H9 (cell line): ENCODE measurements at regions not wholly inside any gene's neighbourhood (a gene's known extent, or its start where the extent isn't known, plus 50 kb on each side); places are given as distances from the start of the nearest gene placed in this dataset.
A peak's percentile ranks its signal among the peaks of the same experiment; 100 is the strongest.

Source experiments
- DNase-seq: peaks from one replicate; pipeline ENCODE4 v3.0.0-alpha.2; 2017
- H2AFZ ChIP-seq: one replicate; pipeline ENCODE4 v1.6.1; 2013; ENCODE audit warnings: mild to moderate bottlenecking, low read length, control low read depth, moderate library complexity
- H2AK5ac ChIP-seq: 2 replicates; pipeline ENCODE4 v1.6.1; 2013; ENCODE audit warnings: low read length, control low read depth, mixed read lengths; ENCODE audit not compliant: insufficient read length
- H2BK120ac ChIP-seq: one replicate; pipeline ENCODE4 v1.6.1; 2013; ENCODE audit warnings: low read depth, mild to moderate bottlenecking, low read length, control low read depth, inconsistent platforms; ENCODE audit not compliant: poor library complexity, severe bottlenecking
- H2BK12ac ChIP-seq: 2 replicates; pipeline ENCODE4 v1.6.1; 2013; ENCODE audit warnings: low read length, control low read depth, mixed read lengths, low read depth; ENCODE audit not compliant: insufficient read length
- H2BK15ac ChIP-seq: 2 replicates; pipeline ENCODE4 v1.6.1; 2013; ENCODE audit warnings: low read depth, low read length, control low read depth
- H2BK20ac ChIP-seq: one replicate; pipeline ENCODE4 v1.6.1; 2013; ENCODE audit warnings: low read depth, mild to moderate bottlenecking, low read length, control low read depth, inconsistent platforms; ENCODE audit not compliant: poor library complexity, severe bottlenecking
- H2BK5ac ChIP-seq: 2 replicates; pipeline ENCODE4 v1.6.1; 2013; ENCODE audit warnings: low read length, control low read depth, mixed read lengths; ENCODE audit not compliant: insufficient read length
- H3K14ac ChIP-seq: 2 replicates; pipeline ENCODE4 v1.6.1; 2013; ENCODE audit warnings: low read length, control low read depth; ENCODE audit not compliant: insufficient read depth
- H3K18ac ChIP-seq: 2 replicates; pipeline ENCODE4 v1.6.1; 2013; ENCODE audit warnings: low read depth, mild to moderate bottlenecking, mixed read lengths, low read length, control low read depth; ENCODE audit not compliant: insufficient read length
- H3K23ac ChIP-seq: 2 replicates; pipeline ENCODE4 v1.6.1; 2013; ENCODE audit warnings: low read length, control low read depth, mixed read lengths, low read depth; ENCODE audit not compliant: insufficient read length
- H3K23me2 ChIP-seq: 2 replicates; pipeline ENCODE4 v1.6.1; 2013; ENCODE audit warnings: low read depth, mild to moderate bottlenecking, mixed read lengths, low read length, control low read depth; ENCODE audit not compliant: insufficient read length, poor library complexity, severe bottlenecking
- H3K27ac ChIP-seq: 2 replicates; pipeline ENCODE4 v1.5.1; 2013; ENCODE audit warnings: low read length, control low read depth, mixed read lengths, low read depth; ENCODE audit not compliant: insufficient read length
- H3K27me3 ChIP-seq: 2 replicates; pipeline ENCODE4 v1.6.1; 2013; ENCODE audit warnings: low read length, control low read depth, inconsistent platforms; ENCODE audit not compliant: insufficient read depth
- H3K4ac ChIP-seq: 2 replicates; pipeline ENCODE4 v1.6.1; 2013; ENCODE audit warnings: low read depth, mild to moderate bottlenecking, control low read depth, inconsistent platforms, low read length, moderate library complexity
- H3K4me1 ChIP-seq: 2 replicates; pipeline ENCODE4 v1.6.1; 2013; ENCODE audit warnings: low read length, control low read depth, inconsistent platforms; ENCODE audit not compliant: insufficient read depth
- H3K4me2 ChIP-seq: 2 replicates; pipeline ENCODE4 v1.6.1; 2013; ENCODE audit warnings: low read length, control low read depth, mixed read lengths; ENCODE audit not compliant: insufficient read length, insufficient read depth
- H3K56ac ChIP-seq: 2 replicates; pipeline ENCODE4 v1.6.1; 2013; ENCODE audit warnings: low read depth, mild to moderate bottlenecking, mixed read lengths, low read length, control low read depth; ENCODE audit not compliant: insufficient read length
- H3K79me1 ChIP-seq: 2 replicates; pipeline ENCODE4 v1.6.1; 2013; ENCODE audit warnings: low read depth, mild to moderate bottlenecking, moderate library complexity, low read length, control low read depth, inconsistent platforms; ENCODE audit not compliant: insufficient read depth, poor library complexity, severe bottlenecking
- H3K79me2 ChIP-seq: 2 replicates; pipeline ENCODE4 v1.6.1; 2013; ENCODE audit warnings: low read length, control low read depth, inconsistent platforms; ENCODE audit not compliant: insufficient read depth
- H3K9ac ChIP-seq: 2 replicates; pipeline ENCODE4 v1.6.1; 2013; ENCODE audit warnings: low read length, control low read depth, mixed read lengths; ENCODE audit not compliant: insufficient read length; ENCODE audit errors: extremely low read depth
- H3K9me3 ChIP-seq: one replicate; pipeline ENCODE4 v1.6.1; 2013; ENCODE audit warnings: low read depth, low read length, inconsistent platforms; ENCODE audit not compliant: control insufficient read depth
- H3T11ph ChIP-seq: one replicate; pipeline ENCODE4 v1.6.1; 2013; ENCODE audit warnings: mild to moderate bottlenecking, low read length, control low read depth, inconsistent platforms
- H4K20me1 ChIP-seq: one replicate; pipeline ENCODE4 v1.6.1; 2013; ENCODE audit not compliant: control insufficient read depth, insufficient read length, insufficient read depth
- H4K5ac ChIP-seq: 2 replicates; pipeline ENCODE4 v1.6.1; 2013; ENCODE audit warnings: low read depth, mild to moderate bottlenecking, mixed read lengths, low read length, control low read depth; ENCODE audit not compliant: insufficient read length
- H4K8ac ChIP-seq: replicated peaks from 2 replicates; pipeline ENCODE4 v1.6.1; 2013; ENCODE audit warnings: low read length, control low read depth, mixed read lengths, low read depth; ENCODE audit not compliant: insufficient read length
- H4K91ac ChIP-seq: 2 replicates; pipeline ENCODE4 v1.6.1; 2013; ENCODE audit warnings: low read depth, mild to moderate bottlenecking, moderate library complexity, mixed read lengths, low read length, control low read depth; ENCODE audit not compliant: insufficient read length
- H3K27ac Mint-ChIP-seq, 3 experiments: 2 replicates in 2 of 3; 3 replicates in 1 of 3; pipeline ENCODE4 v1.8.0; 2020 to 2021; ENCODE audit warnings: mixed read lengths in 3 of 3, mild to moderate bottlenecking in 1 of 3, moderate library complexity in 1 of 3
- H3K27me3 Mint-ChIP-seq: 2 replicates; pipeline ENCODE4 v1.8.0; 2021; ENCODE audit warnings: low read depth, mild to moderate bottlenecking, moderate library complexity, mixed read lengths
- H3K36me3 Mint-ChIP-seq, 3 experiments: 2 replicates in 2 of 3; 3 replicates in 1 of 3; pipeline ENCODE4 v1.8.0; 2020 to 2021; ENCODE audit warnings: low read depth in 3 of 3, mixed read lengths in 3 of 3; ENCODE audit not compliant: insufficient read depth in 1 of 3
- H3K4me1 Mint-ChIP-seq, 2 experiments: 2 replicates each; pipeline ENCODE4 v1.8.0; 2020; ENCODE audit warnings: mixed read lengths in 2 of 2
- H3K4me3 Mint-ChIP-seq, 2 experiments: 2 replicates in 1 of 2; 3 replicates in 1 of 2; pipeline ENCODE4 v1.8.0; 2020 to 2021; ENCODE audit warnings: mild to moderate bottlenecking in 2 of 2, mixed read lengths in 2 of 2, moderate library complexity in 1 of 2
- H3K9me3 Mint-ChIP-seq, 2 experiments: 2 replicates in 1 of 2; 3 replicates in 1 of 2; pipeline ENCODE4 v1.8.0; 2020; ENCODE audit warnings: mild to moderate bottlenecking in 2 of 2, mixed read lengths in 2 of 2, moderate library complexity in 1 of 2
- CTCF ChIP-seq: fragments of 200-600 bp; sonication (generic); conservative IDR thresholded peaks from 3 replicates; pipeline ENCODE4 v1.8.0; 2021; ENCODE audit warnings: antibody characterized with exemption, mild to moderate bottlenecking
- WGBS: extraction: QIAGEN DNeasy Blood & Tissue Kit; methylation state at CpG from one replicate; pipeline ENCODE4 v1.1.7; 2013; ENCODE audit warnings: missing lambda C conversion rate, low lambda C conversion rate, mixed read lengths; ENCODE audit not compliant: insufficient read length; ENCODE audit errors: extremely low coverage; 5-methylcytosine and 5-hydroxymethylcytosine counted together

DNA sequence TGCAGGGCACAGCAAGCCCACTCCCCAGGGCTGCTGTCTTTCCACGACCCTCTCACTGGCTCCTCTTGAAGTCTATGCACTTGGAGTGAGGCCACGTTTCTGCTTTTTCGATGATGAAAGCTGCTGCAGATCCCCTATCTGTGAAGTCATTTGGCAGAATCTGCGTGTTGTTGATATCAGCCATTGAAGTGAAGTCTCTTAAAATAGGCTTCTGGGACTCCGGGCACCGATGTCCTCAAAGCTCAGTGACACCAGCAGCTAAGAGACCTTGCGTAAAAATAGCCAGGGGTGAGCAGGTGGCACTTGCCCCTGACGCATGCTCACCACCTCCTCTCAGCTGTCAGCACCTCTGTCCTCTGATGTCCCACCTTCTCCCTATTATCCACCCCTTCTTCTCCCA lies 89.4 kb upstream of the FHL2 start:
- H3K56ac ChIP-seq: no peak overlapping the region
- H2AFZ ChIP-seq: no peak overlapping the region
- H3K4me3 Mint-ChIP-seq: no peak overlapping the region
- no peak overlapping the region for H4K5ac ChIP-seq
- H3K4me1 Mint-ChIP-seq: peaks cover 0 to 3% of the 10 kb centered on the region in 2 experiments; a peak in 2 of 4 replicates
- no peak overlapping the region for H3K27ac ChIP-seq
- peaks cover 5 to 7% of the 10 kb centered on the region in 2 experiments; a peak in 3 of 5 replicates for H3K9me3 Mint-ChIP-seq
- no peak overlapping the region for H2BK20ac ChIP-seq
- H3K27ac Mint-ChIP-seq: peak overlapping the region in 1 of 3 experiments; percentile 50; a peak in 1 of 7 replicates
- H2AK5ac ChIP-seq: no peak overlapping the region
- no peak overlapping the region for H2BK5ac ChIP-seq
- H4K91ac ChIP-seq: no peak overlapping the region
- no peak overlapping the region for H4K8ac ChIP-seq
- no peaks in the 10 kb centered on the region for H3K79me1 ChIP-seq
- H3K9me3 ChIP-seq: no peaks in the 10 kb centered on the region
- H2BK12ac ChIP-seq: no peak overlapping the region
- peaks cover 4% of the 10 kb centered on the region for H3K27me3 Mint-ChIP-seq
- no peak overlapping the region for H2BK15ac ChIP-seq
- H4K20me1 ChIP-seq: no peaks in the 10 kb centered on the region
- H3K4me1 ChIP-seq: no peaks in the 10 kb centered on the region
- TF ChIP-seq CTCF: no peak
- no peak overlapping the region for H3K14ac ChIP-seq
- no peaks in the 10 kb centered on the region for H3K79me2 ChIP-seq
- peaks cover 0 to 7% (median 0%) of the 10 kb centered on the region in 3 experiments; a peak in 2 of 7 replicates for H3K36me3 Mint-ChIP-seq
- H3K27me3 ChIP-seq: no peaks in the 10 kb centered on the region
- H3K23ac ChIP-seq: no peak overlapping the region
- no peak overlapping the region for H3K4ac ChIP-seq
- H3K23me2 ChIP-seq: no peaks in the 10 kb centered on the region
- H3K18ac ChIP-seq: no peak overlapping the region
- WGBS: no CpG with 5 or more reads among the region's 8 CpGs
- no peak overlapping the region for H3T11ph ChIP-seq
- no peak for DNase-seq
- H2BK120ac ChIP-seq: no peak overlapping the region
- no peak overlapping the region for H3K9ac ChIP-seq
- no peak overlapping the region for H3K4me2 ChIP-seq
